HG03520 (cell line): ENCODE measurements at regions not wholly inside any gene's neighbourhood (a gene's known extent, or its start where the extent isn't known, plus 50 kb on each side); places are given as distances from the start of the nearest gene placed in this dataset.
A peak's percentile ranks its signal among the peaks of the same experiment; 100 is the strongest.

ENCODE experiments used
- ATAC-seq: cut with Tn5 transposase; IDR thresholded peaks from one replicate; pipeline ENCODE4 v1.9.1; 2021; ENCODE audit warnings: mild to moderate bottlenecking, moderate library complexity; ENCODE audit not compliant: unreplicated experiment

- ATAC-seq = no peak
Observed at GRCh38 chr2:155070489-155070888, 372.0 kb downstream of the KCNJ3 start.

- ATAC-seq = no peak
Observed at GRCh38 chr2:155062922-155063258, 364.4 kb downstream of the KCNJ3 start.

GRCh38 chr2:155062250-155062921 lies 363.9 kb downstream of the KCNJ3 start:
- no peak for ATAC-seq

- ATAC-seq = no peak
Observed at GRCh38 chr2:155060896-155061295, 362.4 kb downstream of the KCNJ3 start.

GRCh38 chr2:155054712-155055111 lies 356.2 kb downstream of the KCNJ3 start:
- ATAC-seq = no peak

- no peak for ATAC-seq
Observed at GRCh38 chr2:155043097-155043496, 344.6 kb downstream of the KCNJ3 start.

GRCh38 chr2:155035308-155035707 lies 336.8 kb downstream of the KCNJ3 start:
- no peak for ATAC-seq

GRCh38 chr2:155033652-155034051 lies 335.2 kb downstream of the KCNJ3 start:
- peak; percentile 73 for ATAC-seq

- ATAC-seq = no peak
Observed at GRCh38 chr2:155030296-155030695, 331.8 kb downstream of the KCNJ3 start.

GRCh38 chr2:155026651-155027174 lies 328.2 kb downstream of the KCNJ3 start:
- no peak for ATAC-seq

- no peak for ATAC-seq
Observed at GRCh38 chr2:155023674-155024073, 325.2 kb downstream of the KCNJ3 start.

GRCh38 chr2:155022531-155022930 lies 324.0 kb downstream of the KCNJ3 start:
- no peak for ATAC-seq

- no peak for ATAC-seq
Observed at GRCh38 chr2:155021618-155022017, 323.1 kb downstream of the KCNJ3 start.

GRCh38 chr2:155020246-155020645 lies 321.8 kb downstream of the KCNJ3 start:
- no peak for ATAC-seq

GRCh38 chr2:155010925-155011324 lies 312.4 kb downstream of the KCNJ3 start:
- ATAC-seq = no peak

- no peak for ATAC-seq
Observed at GRCh38 chr2:154995361-154995760, 296.9 kb downstream of the KCNJ3 start.

GRCh38 chr2:154992826-154993225 lies 294.3 kb downstream of the KCNJ3 start:
- no peak for ATAC-seq

GRCh38 chr2:154978710-154979109 lies 280.2 kb downstream of the KCNJ3 start:
- no peak for ATAC-seq

GRCh38 chr2:154978244-154978643 lies 279.7 kb downstream of the KCNJ3 start:
- no peak for ATAC-seq

- ATAC-seq = peak; percentile 75
Observed at GRCh38 chr2:154974041-154974440, 275.5 kb downstream of the KCNJ3 start.

- no peak for ATAC-seq
Observed at GRCh38 chr2:154963511-154963910, 265.0 kb downstream of the KCNJ3 start.

- no peak for ATAC-seq
Observed at GRCh38 chr2:154961676-154962075, 263.2 kb downstream of the KCNJ3 start.
